HCT116 (cell line): ENCODE measurements at regions not wholly inside any gene's neighbourhood (a gene's known extent, or its start where the extent isn't known, plus 50 kb on each side); places are given as distances from the start of the nearest gene placed in this dataset.

ENCODE experiments used
- ATAC-seq: fragments of 200-7000 bp; cut with Tn5 transposase; 2 replicates; pipeline ENCODE4 v1.9.1; 2020; ENCODE audit warnings: mild to moderate bottlenecking, moderate library complexity
- BruUV-seq: library from RNA; stranded (reverse); fragments of 400-500 nt; replicated peaks from 2 replicates; lab custom pipeline; 2021; lab: Mats Ljungman, UMichigan
- CTCF ChIA-PET: fragments of 300-600 bp; sonication (Branson Sonifier 250); formaldehyde crosslinking; loops from one replicate; lab custom pipeline; 2021; ENCODE audit warnings: antibody characterized with exemption; lab: Charles Lee
- POLR2A ChIA-PET: fragments of 300-600, 350-600 bp; sonication (Branson Sonifier 250); formaldehyde crosslinking; loops from one replicate; lab custom pipeline; 2021; ENCODE audit warnings: antibody characterized with exemption; lab: Charles Lee
- RAD21 ChIA-PET, 2 experiments: fragments of 300-600 bp; sonication (Branson Sonifier 250); formaldehyde crosslinking; loops; one replicate each; lab custom pipeline; 2023; ENCODE audit warnings: low total read pairs in 2 of 2; ENCODE audit not compliant: uncharacterized antibody in 2 of 2, unreplicated experiment in 2 of 2, low non-redundant PET in 1 of 2; lab: Charles Lee
- DNase-seq: peaks from one replicate; pipeline ENCODE4 v3.0.0-alpha.2; 2010; ENCODE audit warnings: low read depth, low spot score
- H2AFZ ChIP-seq: fragments of 200-600 bp; shearing (Covaris generic), sonication (generic); 2 replicates; pipeline ENCODE4 v1.6.1; 2017; ENCODE audit warnings: low read depth, mixed run types, mixed read lengths, antibody characterized with exemption, low read length; ENCODE audit not compliant: poor library complexity, severe bottlenecking
- H3K27ac ChIP-seq: 2 replicates; pipeline ENCODE4 v1.5.1; 2012; ENCODE audit warnings: low read depth, low read length
- H3K27me3 ChIP-seq: fragments of 200-600 bp; sonication (generic); 2 replicates; pipeline ENCODE4 v1.6.1; 2016; ENCODE audit warnings: mixed run types, low read length, mixed read lengths; ENCODE audit not compliant: insufficient read depth
- H3K36me3 ChIP-seq, 2 experiments: fragments of 200-500 bp in 1 of 2; fragments of 200-600 bp in 1 of 2; sonication (Bioruptor generic) in 1 of 2; sonication (generic) in 1 of 2; 2 replicates each; pipeline versions ENCODE4 v1.5.1 to v1.6.1; 2014 to 2016; ENCODE audit warnings: low read length in 2 of 2, inconsistent platforms in 1 of 2, mixed read lengths in 1 of 2, mixed run types in 1 of 2; ENCODE audit not compliant: insufficient read depth in 2 of 2, control insufficient read depth in 1 of 2
- H3K4me1 ChIP-seq, 2 experiments: fragments of 200-600 bp in 1 of 2; sonication (generic) in 1 of 2; 2 replicates each; pipeline versions ENCODE4 v1.5.1 to v1.6.1; 2012 to 2017; ENCODE audit warnings: low read length in 2 of 2, inconsistent platforms in 1 of 2, mild to moderate bottlenecking in 1 of 2, mixed read lengths in 1 of 2, mixed run types in 1 of 2, moderate library complexity in 1 of 2; ENCODE audit not compliant: insufficient read depth in 2 of 2, control insufficient read depth in 1 of 2
- H3K4me2 ChIP-seq: fragments of 200-600 bp; sonication (generic); 2 replicates; pipeline ENCODE4 v1.6.1; 2017; ENCODE audit warnings: mixed run types, low read length, mixed read lengths
- H3K4me3 ChIP-seq, 2 experiments: fragments of 200-600 bp in 1 of 2; sonication (generic) in 1 of 2; replicated peaks in 1 of 2; 2 replicates each; pipeline ENCODE4 v1.5.1; 2011 to 2016; ENCODE audit warnings: low read length in 2 of 2, control low read depth in 1 of 2, low read depth in 1 of 2, mild to moderate bottlenecking in 1 of 2, mixed read lengths in 1 of 2, mixed run types in 1 of 2
- H3K79me2 ChIP-seq: fragments of 200-600 bp; sonication (generic); 2 replicates; pipeline ENCODE4 v1.6.1; 2017; ENCODE audit warnings: mild to moderate bottlenecking, mixed run types, low read length, moderate library complexity, mixed read lengths; ENCODE audit not compliant: insufficient read depth
- H3K9ac ChIP-seq: fragments of 200-600 bp; sonication (generic); 2 replicates; pipeline ENCODE4 v1.6.1; 2016; ENCODE audit warnings: low read length, mixed read lengths
- H3K9me2 ChIP-seq: fragments of 200-600 bp; sonication (generic), shearing (Covaris generic); 2 replicates; pipeline ENCODE4 v1.6.1; 2017; ENCODE audit warnings: mixed run types, mild to moderate bottlenecking, moderate library complexity; ENCODE audit not compliant: insufficient read depth
- H3K9me3 ChIP-seq, 2 experiments: fragments of 200-500 bp in 1 of 2; fragments of 200-600 bp in 1 of 2; sonication (Bioruptor generic) in 1 of 2; sonication (generic) in 1 of 2; 2 replicates each; pipeline ENCODE4 v1.6.1; 2014 to 2017; ENCODE audit warnings: low read length in 2 of 2, mixed read lengths in 2 of 2, inconsistent platforms in 1 of 2, low read depth in 1 of 2, mild to moderate bottlenecking in 1 of 2, mixed run types in 1 of 2, moderate library complexity in 1 of 2; ENCODE audit not compliant: control insufficient read depth in 1 of 2, insufficient read depth in 1 of 2
- H4K20me1 ChIP-seq: fragments of 200-600 bp; sonication (generic), shearing (Covaris generic); 2 replicates; pipeline ENCODE4 v1.6.1; 2017; ENCODE audit warnings: mixed run types, mild to moderate bottlenecking, moderate library complexity; ENCODE audit not compliant: insufficient read depth
- CBX3 ChIP-seq: IDR thresholded peaks from 2 replicates; pipeline ENCODE4 v1.6.1; 2012; ENCODE audit warnings: low read depth
- CEBPB ChIP-seq: IDR thresholded peaks from 2 replicates; pipeline ENCODE4 v1.6.1; 2012; ENCODE audit warnings: low read depth
- EGR1 ChIP-seq: IDR thresholded peaks from 2 replicates; pipeline ENCODE4 v1.6.1; 2012; ENCODE audit warnings: low read depth
- ELF1 ChIP-seq: IDR thresholded peaks from 2 replicates; pipeline ENCODE4 v1.6.1; 2012; ENCODE audit warnings: low read depth, borderline replicate concordance
- EZH2 ChIP-seq: fragments of 200-600 bp; sonication (generic); IDR thresholded peaks from 2 replicates; pipeline ENCODE4 v1.6.1; 2017; ENCODE audit warnings: antibody characterized with exemption, mixed run types
- JUND ChIP-seq: IDR thresholded peaks from 2 replicates; pipeline ENCODE4 v1.6.1; 2012
- POLR2A ChIP-seq: IDR thresholded peaks from 2 replicates; pipeline ENCODE4 v1.7.0; 2011; ENCODE audit warnings: borderline replicate concordance; ENCODE audit not compliant: insufficient read depth, insufficient read length; ENCODE audit errors: extremely low read depth
- POLR2AphosphoS5 ChIP-seq: IDR thresholded peaks from 2 replicates; pipeline ENCODE4 v1.6.1; 2011; ENCODE audit warnings: mild to moderate bottlenecking, low read depth, low read length, moderate library complexity
- RAD21 ChIP-seq: IDR thresholded peaks from 2 replicates; pipeline ENCODE4 v1.6.1; 2012; ENCODE audit warnings: low read depth, mild to moderate bottlenecking
- SIN3A ChIP-seq: IDR thresholded peaks from 2 replicates; pipeline ENCODE4 v1.6.1; 2012; ENCODE audit warnings: low read depth
- SRF ChIP-seq: IDR thresholded peaks from 2 replicates; pipeline ENCODE4 v1.6.1; 2012; ENCODE audit warnings: low read depth
- intact Hi-C: fragments of 100-400 bp; cut with micrococcal nuclease; formaldehyde crosslinking; loops from 2 replicates; pipeline ENCODE4 v1.10.0; 2022
- TF ChIP-seq, protein P1 (sequence below), 3 experiments: fragments of 200-600 bp in 1 of 3; sonication (generic) in 1 of 3; IDR thresholded peaks in 2 of 3; conservative IDR thresholded peaks in 1 of 3; 2 replicates each; pipeline ENCODE4 v1.5.1; 2012 to 2017; ENCODE audit warnings: low read depth in 2 of 3, low read length in 2 of 3, antibody characterized with exemption in 1 of 3, borderline replicate concordance in 1 of 3, control low read depth in 1 of 3, mild to moderate bottlenecking in 1 of 3, mixed read lengths in 1 of 3, mixed run types in 1 of 3, moderate library complexity in 1 of 3; ENCODE audit not compliant: insufficient read depth in 1 of 3
- TF ChIP-seq, protein P2 (sequence below): IDR thresholded peaks from 2 replicates; pipeline ENCODE4 v1.6.1; 2011; ENCODE audit warnings: mild to moderate bottlenecking, low read length, moderate library complexity; ENCODE audit not compliant: insufficient replicate concordance; ENCODE audit errors: extremely low read depth
- TF ChIP-seq, protein P3 (sequence below): IDR thresholded peaks from 2 replicates; pipeline ENCODE4 v1.6.1; 2012

DNA sequence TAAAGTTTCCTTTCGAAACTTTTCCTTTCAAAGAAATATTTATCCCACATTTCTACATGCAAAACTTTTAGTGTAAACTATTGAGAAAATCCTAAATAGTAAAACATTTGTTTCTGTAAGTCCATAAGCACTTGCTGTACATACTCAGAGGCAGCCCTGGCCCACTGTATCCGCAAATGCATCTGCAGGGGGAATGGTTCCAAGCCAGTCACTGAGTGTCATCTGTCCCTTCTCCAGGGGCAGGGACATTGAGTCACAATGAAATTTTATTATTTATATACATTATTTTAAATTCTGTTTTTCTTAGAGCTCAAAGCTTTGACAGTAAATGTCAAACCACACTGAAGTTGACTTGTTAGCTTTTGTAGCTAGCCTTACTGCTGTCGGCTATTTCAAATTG lies 367.2 kb downstream of the MTX2 start:
- DNase-seq (no peak), ATAC-seq (no peak)
- H3K27ac ChIP-seq = no peak overlapping the region
- POLR2A ChIA-PET = no interaction called here
- H3K27me3 ChIP-seq = no peaks in the 10 kb centered on the region
- H3K36me3 ChIP-seq = no peaks in the 10 kb centered on the region
- H2AFZ ChIP-seq = no peak overlapping the region
- no peak overlapping the region for H3K4me3 ChIP-seq
- no peak overlapping the region for H3K4me2 ChIP-seq
- H3K9ac ChIP-seq = no peak overlapping the region
- RAD21 ChIA-PET = interaction anchor here in 1 of 2 experiments (0.7 kb wide), 1 partner anchor 496 kb away, joined by 5 read pairs; no protein-coding TSS in a partner anchor
- CTCF ChIA-PET = interaction anchor here (0.9 to 4.8 kb wide), 7 partner anchors 15 to 510 kb away, joined by 3 to 34 read pairs (median 10); no protein-coding TSS in a partner anchor
- H4K20me1 ChIP-seq = no peaks in the 10 kb centered on the region
- no peaks in the 10 kb centered on the region for H3K79me2 ChIP-seq
- H3K9me3 ChIP-seq = no peaks in the 10 kb centered on the region
- H3K9me2 ChIP-seq = no peaks in the 10 kb centered on the region
- BruUV-seq = no TSS peak
- no peak for TF ChIP-seq JUND
- no peak for TF ChIP-seq CBX3
- TF ChIP-seq ELF1 = no peak
- no peak for TF ChIP-seq EGR1
- TF ChIP-seq CEBPB = no peak
- TF ChIP-seq, protein P1, sequence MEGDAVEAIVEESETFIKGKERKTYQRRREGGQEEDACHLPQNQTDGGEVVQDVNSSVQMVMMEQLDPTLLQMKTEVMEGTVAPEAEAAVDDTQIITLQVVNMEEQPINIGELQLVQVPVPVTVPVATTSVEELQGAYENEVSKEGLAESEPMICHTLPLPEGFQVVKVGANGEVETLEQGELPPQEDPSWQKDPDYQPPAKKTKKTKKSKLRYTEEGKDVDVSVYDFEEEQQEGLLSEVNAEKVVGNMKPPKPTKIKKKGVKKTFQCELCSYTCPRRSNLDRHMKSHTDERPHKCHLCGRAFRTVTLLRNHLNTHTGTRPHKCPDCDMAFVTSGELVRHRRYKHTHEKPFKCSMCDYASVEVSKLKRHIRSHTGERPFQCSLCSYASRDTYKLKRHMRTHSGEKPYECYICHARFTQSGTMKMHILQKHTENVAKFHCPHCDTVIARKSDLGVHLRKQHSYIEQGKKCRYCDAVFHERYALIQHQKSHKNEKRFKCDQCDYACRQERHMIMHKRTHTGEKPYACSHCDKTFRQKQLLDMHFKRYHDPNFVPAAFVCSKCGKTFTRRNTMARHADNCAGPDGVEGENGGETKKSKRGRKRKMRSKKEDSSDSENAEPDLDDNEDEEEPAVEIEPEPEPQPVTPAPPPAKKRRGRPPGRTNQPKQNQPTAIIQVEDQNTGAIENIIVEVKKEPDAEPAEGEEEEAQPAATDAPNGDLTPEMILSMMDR (IDR thresholded peaks at IDR 0.05 in 2 of 3, conservative IDR thresholded peaks at IDR 0.05 in 1 of 3; ENCODE audit: borderline replicate concordance in 1 of 3, insufficient read depth in 1 of 3, low read depth in 2 of 3, low read length in 2 of 3) = no peak
- no peak for TF ChIP-seq EZH2
- no peak for TF ChIP-seq POLR2A
- TF ChIP-seq, all 23 proteins: peak for 0
- intact Hi-C loops = loop anchor here (5.0 kb wide), 1 partner anchor 511 kb away; no protein-coding TSS in a partner anchor
- peaks cover 0 to 9% of the 10 kb centered on the region in 2 experiments; a peak in 1 of 4 replicates for H3K4me1 ChIP-seq

DNA sequence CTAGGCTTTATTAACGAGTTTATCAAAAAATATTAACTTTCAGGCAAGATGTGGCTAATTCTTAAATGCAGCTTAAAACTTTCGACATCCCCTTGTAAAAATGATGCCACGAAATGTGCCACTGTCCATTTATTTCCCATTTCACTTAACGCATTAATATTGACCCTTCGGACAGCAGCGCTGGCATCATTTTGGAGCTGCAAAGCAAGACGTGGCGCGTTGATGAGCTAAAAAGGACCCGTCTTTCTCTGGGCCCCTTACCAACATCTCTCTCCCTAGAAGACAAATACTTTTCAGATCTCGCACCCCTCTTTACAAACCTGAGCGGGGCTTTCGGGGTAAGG lies 367.9 kb downstream of the MTX2 start:
- Histone ChIP-seq H3K27ac (no peak overlapping the region), H2AFZ (no peak overlapping the region), H3K9ac (no peak overlapping the region)
- no peak for TF ChIP-seq RAD21
- no peak for TF ChIP-seq SIN3A
- no peak for TF ChIP-seq CEBPB
- TF ChIP-seq EZH2 = no peak
- TF ChIP-seq POLR2A = no peak
- TF ChIP-seq, protein P2, sequence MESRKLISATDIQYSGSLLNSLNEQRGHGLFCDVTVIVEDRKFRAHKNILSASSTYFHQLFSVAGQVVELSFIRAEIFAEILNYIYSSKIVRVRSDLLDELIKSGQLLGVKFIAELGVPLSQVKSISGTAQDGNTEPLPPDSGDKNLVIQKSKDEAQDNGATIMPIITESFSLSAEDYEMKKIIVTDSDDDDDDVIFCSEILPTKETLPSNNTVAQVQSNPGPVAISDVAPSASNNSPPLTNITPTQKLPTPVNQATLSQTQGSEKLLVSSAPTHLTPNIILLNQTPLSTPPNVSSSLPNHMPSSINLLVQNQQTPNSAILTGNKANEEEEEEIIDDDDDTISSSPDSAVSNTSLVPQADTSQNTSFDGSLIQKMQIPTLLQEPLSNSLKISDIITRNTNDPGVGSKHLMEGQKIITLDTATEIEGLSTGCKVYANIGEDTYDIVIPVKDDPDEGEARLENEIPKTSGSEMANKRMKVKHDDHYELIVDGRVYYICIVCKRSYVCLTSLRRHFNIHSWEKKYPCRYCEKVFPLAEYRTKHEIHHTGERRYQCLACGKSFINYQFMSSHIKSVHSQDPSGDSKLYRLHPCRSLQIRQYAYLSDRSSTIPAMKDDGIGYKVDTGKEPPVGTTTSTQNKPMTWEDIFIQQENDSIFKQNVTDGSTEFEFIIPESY = no peak
- no peak for TF ChIP-seq SRF
- TF ChIP-seq POLR2AphosphoS5 = no peak
- TF ChIP-seq, protein P3, sequence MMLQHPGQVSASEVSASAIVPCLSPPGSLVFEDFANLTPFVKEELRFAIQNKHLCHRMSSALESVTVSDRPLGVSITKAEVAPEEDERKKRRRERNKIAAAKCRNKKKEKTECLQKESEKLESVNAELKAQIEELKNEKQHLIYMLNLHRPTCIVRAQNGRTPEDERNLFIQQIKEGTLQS = no peak

More for the DNA sequence above, 367.9 kb downstream of the MTX2 start:
- no TSS peak for BruUV-seq
- H3K79me2 ChIP-seq = no peaks in the 10 kb centered on the region
- DNase-seq = no peak
- H4K20me1 ChIP-seq = no peaks in the 10 kb centered on the region
- no peaks in the 10 kb centered on the region for H3K9me2 ChIP-seq
- no peak overlapping the region for H3K4me3 ChIP-seq
- H3K36me3 ChIP-seq = no peaks in the 10 kb centered on the region
- peaks cover 0 to 9% of the 10 kb centered on the region in 2 experiments; a peak in 1 of 4 replicates for H3K4me1 ChIP-seq
- RAD21 ChIA-PET = interaction anchor here in 1 of 2 experiments (1.6 kb wide), 1 partner anchor 15 kb away, joined by 7 read pairs; no protein-coding TSS in a partner anchor
- H3K27me3 ChIP-seq = no peaks in the 10 kb centered on the region
- intact Hi-C loops = loop anchor here (5.0 kb wide), 1 partner anchor 510 kb away; no protein-coding TSS in a partner anchor
- no peaks in the 10 kb centered on the region for H3K9me3 ChIP-seq
- POLR2A ChIA-PET = no interaction called here
- no peak for ATAC-seq
- H3K4me2 ChIP-seq = no peak overlapping the region
- CTCF ChIA-PET = interaction anchor here (0.9 to 4.8 kb wide), 7 partner anchors 15 to 510 kb away, joined by 3 to 34 read pairs (median 10); no protein-coding TSS in a partner anchor
